ENCODE measurements at regions not wholly inside any gene's neighbourhood (a gene's known extent, or its start where the extent isn't known, plus 50 kb on each side); places are given as distances from the start of the nearest gene placed in this dataset.

GRCh38 chr4:18155067-18156041, 133.8 kb upstream of the LCORL start:
- Histone ChIP-seq H3K4me3 (no peak overlapping the region), H3K9me3 (no peaks in the 10 kb centered on the region), H3K27me3 (no peaks in the 10 kb centered on the region), H3K36me3 (no peaks in the 10 kb centered on the region), H3K27ac (no peak overlapping the region), H3K4me1 (no peaks in the 10 kb centered on the region)
- no peak for ATAC-seq
- TF ChIP-seq POLR2A (IDR thresholded peaks at IDR 0.05) (no peak), POLR2AphosphoS5 (IDR thresholded peaks at IDR 0.05) (no peak), EP300 (IDR thresholded peaks at IDR 0.05) (no peak), CTCF (IDR thresholded peaks at IDR 0.05) (no peak)
- WGBS, 2 donors (ENCODE audit: low coverage in 1 of 2), result 62 to 67% methylated on average over 2 of the region's 2 CpGs

- ATAC-seq, result no peak
- no peaks in the 10 kb centered on the region for H3K27me3 ChIP-seq
- H3K27ac ChIP-seq, result no peak overlapping the region
- no peaks in the 10 kb centered on the region for H3K4me1 ChIP-seq
- H3K36me3 ChIP-seq, result no peaks in the 10 kb centered on the region
- H3K9me3 ChIP-seq, result no peaks in the 10 kb centered on the region
- WGBS, 2 donors (ENCODE audit: low coverage in 1 of 2), result 81 to 82% methylated on average over 8 to 9 of the region's 9 CpGs
- no peak for TF ChIP-seq CTCF (IDR thresholded peaks at IDR 0.05)
- TF ChIP-seq POLR2A (IDR thresholded peaks at IDR 0.05), result no peak
- TF ChIP-seq POLR2AphosphoS5 (IDR thresholded peaks at IDR 0.05), result no peak
- no peak for TF ChIP-seq EP300 (IDR thresholded peaks at IDR 0.05)
- no peak overlapping the region for H3K4me3 ChIP-seq
Observed at GRCh38 chr4:18138076-18138665, 116.6 kb upstream of the LCORL start.

- H3K4me3 ChIP-seq, result no peak overlapping the region
- H3K4me1 ChIP-seq, result no peaks in the 10 kb centered on the region
- no peak overlapping the region for H3K27ac ChIP-seq
- no peak for ATAC-seq
- no peaks in the 10 kb centered on the region for H3K9me3 ChIP-seq
- H3K36me3 ChIP-seq, result no peaks in the 10 kb centered on the region
- TF ChIP-seq POLR2AphosphoS5 (IDR thresholded peaks at IDR 0.05), result no peak
- H3K27me3 ChIP-seq, result no peaks in the 10 kb centered on the region
Observed at GRCh38 chr4:18134111-18134510, 112.6 kb upstream of the LCORL start.

- Histone ChIP-seq H3K9me3 (no peaks in the 10 kb centered on the region), H3K4me3 (no peak overlapping the region), H3K27ac (no peak overlapping the region), H3K4me1 (no peaks in the 10 kb centered on the region), H3K36me3 (no peaks in the 10 kb centered on the region), H3K27me3 (peaks cover 3% of the 10 kb centered on the region)
- WGBS, 2 donors (ENCODE audit: low coverage in 1 of 2), result 69 to 73% methylated on average over 3 of the region's 3 CpGs
- no peak for ATAC-seq
- TF ChIP-seq CTCF (IDR thresholded peaks at IDR 0.05) (no peak), EP300 (IDR thresholded peaks at IDR 0.05) (no peak), POLR2AphosphoS5 (IDR thresholded peaks at IDR 0.05) (no peak), POLR2A (IDR thresholded peaks at IDR 0.05) (no peak)
Observed at GRCh38 chr4:18130256-18130655, 108.7 kb upstream of the LCORL start.

GRCh38 chr4:18128241-18128640, 106.7 kb upstream of the LCORL start:
- Histone ChIP-seq H3K27ac (no peak overlapping the region), H3K4me3 (no peak overlapping the region), H3K36me3 (no peaks in the 10 kb centered on the region), H3K27me3 (peaks cover 3% of the 10 kb centered on the region), H3K9me3 (no peaks in the 10 kb centered on the region), H3K4me1 (no peaks in the 10 kb centered on the region)
- no peak for ATAC-seq
- TF ChIP-seq CTCF (IDR thresholded peaks at IDR 0.05) (no peak), POLR2A (IDR thresholded peaks at IDR 0.05) (no peak), EP300 (IDR thresholded peaks at IDR 0.05) (no peak), POLR2AphosphoS5 (IDR thresholded peaks at IDR 0.05) (no peak)
